ENCODE measurements at regions not wholly inside any gene's neighbourhood (a gene's known extent, or its start where the extent isn't known, plus 50 kb on each side); places are given as distances from the start of the nearest gene placed in this dataset.
A peak's percentile ranks its signal among the peaks of the same experiment; 100 is the strongest.
"Not testable (repeated sequence)": the region's sequence is repeated elsewhere in the genome, so short reads cannot be mapped to it uniquely, and the experiment has no call there.

- H3K9me3 ChIP-seq (replicated peaks; ENCODE audit: control insufficient read depth, low read depth, low read length); H3K27ac ChIP-seq (ENCODE audit: low read length); DNase-seq; H3K36me3 ChIP-seq (ENCODE audit: control insufficient read depth, insufficient read depth, low read length); H3K27me3 ChIP-seq (ENCODE audit: control insufficient read depth, insufficient read depth, low read length); H3K4me3 ChIP-seq (ENCODE audit: low read length); H3K4me1 ChIP-seq (ENCODE audit: control insufficient read depth, insufficient read depth, low read length): not testable (repeated sequence)
- WGBS (ENCODE audit: insufficient coverage) = 96% methylated on average over 7 of the region's 9 CpGs
Observed at GRCh38 chr2:83788938-83789566, 670.0 kb downstream of the SUCLG1 start.

GRCh38 chr2:83787189-83787588, 671.9 kb downstream of the SUCLG1 start:
- H3K9me3 ChIP-seq (replicated peaks; ENCODE audit: control insufficient read depth, low read depth, low read length) = no peaks in the 10 kb centered on the region
- no peak for DNase-seq
- no peaks in the 10 kb centered on the region for H3K4me1 ChIP-seq (ENCODE audit: control insufficient read depth, insufficient read depth, low read length)
- no peaks in the 10 kb centered on the region for H3K27me3 ChIP-seq (ENCODE audit: control insufficient read depth, insufficient read depth, low read length)
- H3K4me3 ChIP-seq (ENCODE audit: low read length) = no peak overlapping the region
- H3K27ac ChIP-seq (ENCODE audit: low read length) = no peak overlapping the region
- H3K36me3 ChIP-seq (ENCODE audit: control insufficient read depth, insufficient read depth, low read length) = no peaks in the 10 kb centered on the region
- no CpG with 5 or more reads among the region's 1 CpG for WGBS (ENCODE audit: insufficient coverage)

DNA sequence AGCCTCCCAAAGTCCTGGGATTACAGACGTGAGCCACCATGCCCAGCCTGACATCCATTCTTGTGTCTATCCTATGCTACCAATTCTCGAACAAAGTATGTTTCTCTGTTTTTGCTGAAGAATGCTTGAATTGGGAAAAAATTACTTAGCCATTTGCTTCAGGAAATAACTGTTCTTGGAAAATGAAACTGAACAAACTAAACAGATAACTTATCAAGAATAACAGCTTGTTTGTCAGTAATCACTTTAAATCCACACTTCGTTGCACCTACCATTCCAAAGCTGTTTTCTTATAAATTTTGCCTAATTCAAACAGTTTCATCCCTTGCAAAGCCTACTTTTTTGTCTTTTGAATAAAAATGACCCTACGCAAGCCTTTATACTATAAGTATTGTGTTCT, 672.9 kb downstream of the SUCLG1 start:
- no peaks in the 10 kb centered on the region for H3K27me3 ChIP-seq (ENCODE audit: control insufficient read depth, insufficient read depth, low read length)
- WGBS (ENCODE audit: insufficient coverage) = no CpG with 5 or more reads among the region's 4 CpGs

DNA sequence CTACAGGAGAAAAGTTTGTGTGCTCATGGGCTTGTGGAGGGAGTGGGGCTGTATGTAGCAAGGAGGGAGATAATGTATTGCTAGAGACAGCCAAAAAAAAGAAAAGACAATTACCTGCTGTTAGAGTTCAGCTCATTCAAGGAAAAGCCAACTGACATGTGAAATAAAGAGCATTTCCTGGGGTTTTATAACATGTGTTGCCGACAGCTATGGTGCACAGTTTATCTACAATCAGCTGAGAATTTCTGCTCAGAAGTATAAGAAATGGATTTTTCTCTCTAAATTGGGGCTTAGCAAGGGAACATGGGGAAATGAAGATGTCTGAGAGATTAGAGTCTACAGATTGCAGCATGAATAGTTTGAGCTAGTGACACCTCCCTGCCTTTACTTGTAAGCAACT, 674.1 kb downstream of the SUCLG1 start:
- Histone ChIP-seq H3K27me3 (ENCODE audit: control insufficient read depth, insufficient read depth, low read length) (no peaks in the 10 kb centered on the region), H3K4me1 (ENCODE audit: control insufficient read depth, insufficient read depth, low read length) (no peaks in the 10 kb centered on the region), H3K36me3 (ENCODE audit: control insufficient read depth, insufficient read depth, low read length) (no peaks in the 10 kb centered on the region), H3K9me3 (replicated peaks; ENCODE audit: control insufficient read depth, low read depth, low read length) (no peaks in the 10 kb centered on the region), H3K27ac (ENCODE audit: low read length) (no peak overlapping the region), H3K4me3 (ENCODE audit: low read length) (no peak overlapping the region)
- 29% methylated on average over 1 of the region's 1 CpG for WGBS (ENCODE audit: insufficient coverage)
- DNase-seq = no peak

More for the DNA sequence above, 672.9 kb downstream of the SUCLG1 start:
- no peaks in the 10 kb centered on the region for H3K4me1 ChIP-seq (ENCODE audit: control insufficient read depth, insufficient read depth, low read length)
- no peaks in the 10 kb centered on the region for H3K36me3 ChIP-seq (ENCODE audit: control insufficient read depth, insufficient read depth, low read length)
- DNase-seq = no peak
- H3K9me3 ChIP-seq (replicated peaks; ENCODE audit: control insufficient read depth, low read depth, low read length) = no peaks in the 10 kb centered on the region
- H3K27ac ChIP-seq (ENCODE audit: low read length) = no peak overlapping the region
- no peak overlapping the region for H3K4me3 ChIP-seq (ENCODE audit: low read length)

DNA sequence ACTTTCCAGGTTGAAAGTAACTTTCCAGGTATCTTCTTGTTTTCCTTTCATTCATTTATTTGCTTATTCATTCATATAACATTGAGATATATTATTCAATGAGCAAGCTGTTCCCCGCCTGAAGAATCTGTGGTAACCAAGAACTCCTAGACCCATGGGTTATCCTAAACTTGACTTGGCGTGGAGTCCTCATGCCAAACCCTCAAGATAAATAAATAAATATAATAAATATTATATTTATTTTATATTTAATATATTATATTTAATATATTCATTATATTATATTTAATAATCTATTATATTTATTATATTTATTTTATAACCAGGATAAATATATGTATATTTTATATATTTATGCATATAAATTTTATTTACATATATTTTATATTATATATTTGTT, 674.8 kb downstream of the SUCLG1 start:
- no peak for DNase-seq
- no peaks in the 10 kb centered on the region for H3K9me3 ChIP-seq (replicated peaks; ENCODE audit: control insufficient read depth, low read depth, low read length)
- WGBS (ENCODE audit: insufficient coverage) = no CpG with 5 or more reads among the region's 2 CpGs

DNA sequence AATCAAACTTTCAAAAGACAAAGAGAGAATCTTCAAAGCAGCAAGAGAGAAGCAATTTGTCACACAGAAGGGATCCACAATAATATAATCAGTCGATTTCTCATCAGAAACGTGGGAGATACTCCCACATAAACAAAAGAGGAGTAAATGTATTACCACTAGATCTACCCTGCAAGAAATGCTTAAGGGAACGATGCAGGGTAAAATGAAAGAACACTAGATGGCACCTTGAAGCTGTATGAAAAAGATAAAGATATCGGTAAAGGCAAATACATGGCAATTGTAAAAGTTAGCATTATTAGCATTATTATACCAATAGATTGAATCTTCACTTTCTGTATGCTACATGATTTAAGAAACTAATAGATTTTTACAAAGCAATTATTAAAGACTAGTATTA, 677.0 kb downstream of the SUCLG1 start:
- Histone ChIP-seq H3K4me3 (ENCODE audit: low read length) (no peak overlapping the region), H3K27me3 (ENCODE audit: control insufficient read depth, insufficient read depth, low read length) (no peaks in the 10 kb centered on the region), H3K4me1 (ENCODE audit: control insufficient read depth, insufficient read depth, low read length) (no peaks in the 10 kb centered on the region), H3K36me3 (ENCODE audit: control insufficient read depth, insufficient read depth, low read length) (no peaks in the 10 kb centered on the region), H3K27ac (ENCODE audit: low read length) (no peak overlapping the region), H3K9me3 (replicated peaks; ENCODE audit: control insufficient read depth, low read depth, low read length) (no peaks in the 10 kb centered on the region)
- WGBS (ENCODE audit: insufficient coverage) = no CpG with 5 or more reads among the region's 4 CpGs
- peak; percentile 1 for DNase-seq

More for the DNA sequence above, 674.8 kb downstream of the SUCLG1 start:
- Histone ChIP-seq H3K27me3 (ENCODE audit: control insufficient read depth, insufficient read depth, low read length) (no peaks in the 10 kb centered on the region), H3K4me1 (ENCODE audit: control insufficient read depth, insufficient read depth, low read length) (no peaks in the 10 kb centered on the region), H3K4me3 (ENCODE audit: low read length) (no peak overlapping the region), H3K36me3 (ENCODE audit: control insufficient read depth, insufficient read depth, low read length) (no peaks in the 10 kb centered on the region), H3K27ac (ENCODE audit: low read length) (no peak overlapping the region)

DNA sequence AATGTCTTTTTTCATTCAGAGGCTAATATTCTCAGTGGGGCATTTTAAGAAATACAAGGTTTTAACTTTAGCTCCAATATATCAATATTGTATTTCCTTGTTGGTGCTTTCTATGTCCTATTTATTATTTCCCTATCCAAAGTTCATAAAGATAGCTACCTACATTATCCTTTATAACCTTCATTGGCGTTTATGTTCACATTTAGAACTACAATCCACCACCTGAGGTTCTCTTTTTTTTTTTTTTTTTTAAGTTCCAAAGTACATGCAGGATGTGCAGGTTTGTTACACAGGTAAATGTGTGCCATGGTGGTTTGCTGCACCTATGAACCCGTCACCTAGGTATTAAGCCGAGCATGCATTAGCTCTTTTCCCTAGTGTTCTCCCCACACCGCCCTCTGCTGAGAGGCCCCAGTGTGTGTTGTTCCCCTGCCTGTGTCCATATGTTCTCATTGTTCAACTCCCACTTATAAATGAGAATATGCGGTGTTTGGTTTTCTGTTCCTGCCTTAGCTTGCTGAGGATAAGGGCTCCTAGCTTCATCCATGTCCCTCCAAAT, 694.6 kb downstream of the SUCLG1 start:
- 75% methylated on average over 2 of the region's 5 CpGs for WGBS (ENCODE audit: insufficient coverage)

DNA sequence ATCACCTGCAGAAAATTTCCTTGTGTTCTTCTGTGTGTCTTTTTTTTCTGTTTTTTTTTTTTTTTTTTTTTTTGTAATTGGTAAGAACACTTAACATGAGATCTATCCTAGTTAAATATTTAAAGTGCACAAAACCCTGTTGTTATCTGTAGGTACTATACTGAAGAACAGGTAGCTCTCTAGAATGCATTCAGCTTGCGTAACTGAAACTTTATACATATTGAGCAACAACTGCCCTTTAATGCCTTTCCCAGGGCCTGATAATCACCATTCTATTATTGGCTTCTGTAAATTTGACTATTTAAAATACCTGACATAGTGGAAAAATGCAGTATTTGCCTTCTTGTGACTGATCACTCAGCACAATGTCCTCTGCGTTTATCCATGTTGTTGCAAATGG, 701.8 kb downstream of the SUCLG1 start:
- Histone ChIP-seq H3K27ac (ENCODE audit: low read length) (no peak overlapping the region), H3K4me3 (ENCODE audit: low read length) (no peak overlapping the region), H3K4me1 (ENCODE audit: control insufficient read depth, insufficient read depth, low read length) (no peaks in the 10 kb centered on the region), H3K36me3 (ENCODE audit: control insufficient read depth, insufficient read depth, low read length) (no peaks in the 10 kb centered on the region), H3K9me3 (replicated peaks; ENCODE audit: control insufficient read depth, low read depth, low read length) (peaks cover 4% of the 10 kb centered on the region), H3K27me3 (ENCODE audit: control insufficient read depth, insufficient read depth, low read length) (no peaks in the 10 kb centered on the region)
- DNase-seq = no peak
- WGBS (ENCODE audit: insufficient coverage) = no CpG with 5 or more reads among the region's 2 CpGs

More for the DNA sequence above, 694.6 kb downstream of the SUCLG1 start:
- H3K4me1 ChIP-seq (ENCODE audit: control insufficient read depth, insufficient read depth, low read length) = no peaks in the 10 kb centered on the region
- H3K27me3 ChIP-seq (ENCODE audit: control insufficient read depth, insufficient read depth, low read length) = no peaks in the 10 kb centered on the region
- no peak overlapping the region for H3K27ac ChIP-seq (ENCODE audit: low read length)
- H3K4me3 ChIP-seq (ENCODE audit: low read length) = no peak overlapping the region
- H3K9me3 ChIP-seq (replicated peaks; ENCODE audit: control insufficient read depth, low read depth, low read length) = peaks cover 5% of the 10 kb centered on the region
- no peaks in the 10 kb centered on the region for H3K36me3 ChIP-seq (ENCODE audit: control insufficient read depth, insufficient read depth, low read length)
- no peak for DNase-seq

- no CpG with 5 or more reads among the region's 1 CpG for WGBS (ENCODE audit: insufficient coverage)
- no peak overlapping the region for H3K27ac ChIP-seq (ENCODE audit: low read length)
Observed at GRCh38 chr2:83756219-83756618, 702.9 kb downstream of the SUCLG1 start.

GRCh38 chr2:83747141-83747540, 711.9 kb downstream of the SUCLG1 start:
- peaks cover 3% of the 10 kb centered on the region for H3K4me1 ChIP-seq (ENCODE audit: control insufficient read depth, insufficient read depth, low read length)
- H3K36me3 ChIP-seq (ENCODE audit: control insufficient read depth, insufficient read depth, low read length) = no peaks in the 10 kb centered on the region
- no peak overlapping the region for H3K4me3 ChIP-seq (ENCODE audit: low read length)
- WGBS (ENCODE audit: insufficient coverage) = 82% methylated on average over 2 of the region's 6 CpGs
- H3K27me3 ChIP-seq (ENCODE audit: control insufficient read depth, insufficient read depth, low read length) = no peaks in the 10 kb centered on the region
- no peak for DNase-seq
- H3K27ac ChIP-seq (ENCODE audit: low read length) = no peak overlapping the region
- no peaks in the 10 kb centered on the region for H3K9me3 ChIP-seq (replicated peaks; ENCODE audit: control insufficient read depth, low read depth, low read length)

More at GRCh38 chr2:83756219-83756618, 702.9 kb downstream of the SUCLG1 start:
- DNase-seq = no peak
- Histone ChIP-seq H3K9me3 (replicated peaks; ENCODE audit: control insufficient read depth, low read depth, low read length) (peaks cover under 1% of the 10 kb centered on the region), H3K36me3 (ENCODE audit: control insufficient read depth, insufficient read depth, low read length) (no peaks in the 10 kb centered on the region), H3K4me3 (ENCODE audit: low read length) (no peak overlapping the region), H3K27me3 (ENCODE audit: control insufficient read depth, insufficient read depth, low read length) (no peaks in the 10 kb centered on the region), H3K4me1 (ENCODE audit: control insufficient read depth, insufficient read depth, low read length) (no peaks in the 10 kb centered on the region)
